K562 (cell line): ENCODE measurements at regions not wholly inside any gene's neighbourhood (a gene's known extent, or its start where the extent isn't known, plus 50 kb on each side); places are given as distances from the start of the nearest gene placed in this dataset.
"Not testable (repeated sequence)": the region's sequence is repeated elsewhere in the genome, so short reads cannot be mapped to it uniquely, and the experiment has no call there.

Experiments used
- ATAC-seq: fragments of 200-7000 bp; cut with Tn5 transposase; 3 replicates; pipeline ENCODE4 v1.9.1; 2020; ENCODE audit warnings: moderate library complexity
- BruUV-seq: library from RNA; stranded (reverse); fragments of 400-500 nt; replicated peaks from 2 replicates; lab custom pipeline; 2021; lab: Mats Ljungman, UMichigan
- CTCF ChIA-PET: fragments of 300-600 bp; formaldehyde crosslinking; extraction: SDS; loops from one replicate; lab custom pipeline; 2021; ENCODE audit warnings: low intra/inter-chr PET ratio; lab: Yijun Ruan, JAX
- POLR2A ChIA-PET: fragments of 300-600, 350-650 bp; sonication (Branson Sonifier 250); formaldehyde crosslinking; extraction: SDS; loops from one replicate; lab custom pipeline; 2021; ENCODE audit warnings: antibody characterized with exemption, inconsistent platforms; lab: Yijun Ruan, JAX
- DNase-seq, 4 experiments: peaks; one replicate each; pipeline versions ENCODE4 v3.0.0 to v3.0.0-alpha.2; 2011 to 2018; ENCODE audit warnings: low spot score in 3 of 4, mixed read lengths in 3 of 4; ENCODE audit errors: extremely low read depth in 1 of 4
- FAIRE-seq: peaks from 2 replicates; lab custom pipeline; 2011; peaks lifted over from hg19 to GRCh38; lab: Jason Lieb, UNC
- H2AFZ ChIP-seq: 2 replicates; pipeline ENCODE4 v1.6.0; 2011; ENCODE audit warnings: low read depth, low read length, control low read depth, inconsistent platforms
- H3K27ac ChIP-seq: fragments of 200-600 bp; 3 replicates; pipeline ENCODE4 v1.8.0; 2011; ENCODE audit warnings: low read depth, mild to moderate bottlenecking, control low read depth, inconsistent platforms, low read length, moderate library complexity, mixed read lengths; ENCODE audit errors: extremely low read depth
- H3K27me3 ChIP-seq, 2 experiments: fragments of 300-600 bp in 1 of 2; 2 replicates in 1 of 2; 3 replicates in 1 of 2; pipeline versions ENCODE4 v1.6.0 to v1.8.0; 2011; ENCODE audit warnings: inconsistent platforms in 2 of 2, low read length in 2 of 2, mild to moderate bottlenecking in 1 of 2, mixed read lengths in 1 of 2, moderate library complexity in 1 of 2; ENCODE audit not compliant: control insufficient read depth in 2 of 2, insufficient read depth in 2 of 2
- H3K36me3 ChIP-seq: fragments of 300-600 bp; 3 replicates; pipeline ENCODE4 v1.8.0; 2011; ENCODE audit warnings: mild to moderate bottlenecking, low read length, inconsistent platforms; ENCODE audit not compliant: control insufficient read depth, insufficient read depth
- H3K4me1 ChIP-seq, 2 experiments: fragments of 200-600 bp in 1 of 2; replicated peaks in 1 of 2; 2 replicates in 1 of 2; 3 replicates in 1 of 2; pipeline versions ENCODE4 v1.5.1 to v1.8.0; 2011; ENCODE audit warnings: inconsistent platforms in 2 of 2, low read length in 2 of 2, mild to moderate bottlenecking in 1 of 2, mixed read lengths in 1 of 2, moderate library complexity in 1 of 2; ENCODE audit not compliant: control insufficient read depth in 2 of 2, insufficient read depth in 2 of 2
- H3K4me2 ChIP-seq: 2 replicates; pipeline ENCODE4 v1.6.1; 2011; ENCODE audit warnings: low read length, control low read depth, inconsistent platforms, mixed read lengths; ENCODE audit not compliant: insufficient read depth
- H3K4me3 ChIP-seq: fragments of 200-600 bp; sonication (generic), shearing (Covaris generic); 2 replicates; pipeline ENCODE4 v1.5.1; 2016; ENCODE audit warnings: control low read depth, inconsistent platforms
- H3K79me2 ChIP-seq: fragments of 200-600 bp; 3 replicates; pipeline ENCODE4 v1.8.0; 2011; ENCODE audit warnings: low read length, inconsistent platforms; ENCODE audit not compliant: control insufficient read depth, insufficient read depth
- H3K9ac ChIP-seq, 2 experiments: 2 replicates each; pipeline versions ENCODE4 v1.6.0 to v1.6.1; 2011; ENCODE audit warnings: low read depth in 2 of 2, low read length in 2 of 2, control low read depth in 1 of 2, inconsistent platforms in 1 of 2, mild to moderate bottlenecking in 1 of 2, mixed read lengths in 1 of 2; ENCODE audit not compliant: insufficient read depth in 1 of 2
- H3K9me1 ChIP-seq: one replicate; pipeline ENCODE4 v1.6.0; 2011; ENCODE audit warnings: inconsistent platforms, mild to moderate bottlenecking, low read length, moderate library complexity; ENCODE audit not compliant: control insufficient read depth, insufficient read depth
- H3K9me3 ChIP-seq: replicated peaks from 2 replicates; pipeline ENCODE4 v1.5.1; 2011; ENCODE audit warnings: low read depth, low read length, inconsistent platforms; ENCODE audit not compliant: control insufficient read depth, insufficient read depth
- H4K20me1 ChIP-seq: replicated peaks from 2 replicates; pipeline ENCODE4 v1.6.1; 2011; ENCODE audit warnings: low read length, inconsistent platforms, mixed read lengths; ENCODE audit not compliant: control insufficient read depth, insufficient read depth
- WGBS: fragments of 100-300 bp; shearing (Covaris generic); methylation state at CpG from one replicate; pipeline ENCODE4 v1.1.6; 2016; ENCODE audit warnings: low coverage, mixed read lengths; ENCODE audit not compliant: insufficient coverage; ENCODE audit errors: missing lambda C conversion rate; 5-methylcytosine and 5-hydroxymethylcytosine counted together
- in situ Hi-C: fragments of 300-500 bp; cut with MboI; formaldehyde crosslinking; loops from 4 replicates; pipeline ENCODE4 v1.15.0; 2018; ENCODE audit warnings: inconsistent platforms, mixed read lengths
- intact Hi-C: fragments of 100-400 bp; cut with micrococcal nuclease; formaldehyde crosslinking; loops from 2 replicates; pipeline ENCODE4 v1.14.2; 2022

DNA sequence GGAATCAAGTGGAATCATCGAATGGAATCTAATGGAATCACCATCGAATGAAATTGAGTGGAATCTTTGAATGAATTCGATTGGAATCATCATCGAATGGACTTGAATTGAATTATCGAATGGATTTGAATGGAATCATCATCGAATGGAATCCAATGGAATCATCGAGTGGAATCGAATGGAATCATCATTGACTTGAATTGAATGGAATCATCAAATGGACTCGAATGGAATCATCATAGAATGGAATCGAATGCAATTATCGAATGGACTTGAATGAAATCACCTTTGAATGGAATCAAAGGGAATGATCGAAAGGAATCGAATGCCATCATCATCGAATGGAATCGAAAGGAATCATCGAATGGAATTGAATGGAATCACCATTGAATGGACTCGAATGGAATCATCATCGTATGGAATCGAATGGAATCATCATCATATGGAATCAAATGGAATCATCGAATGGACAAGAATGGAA is 231.6 kb downstream of the SHCBP1 start:
- H3K27ac ChIP-seq, H3K4me2 ChIP-seq, H3K4me1 ChIP-seq, H3K9me3 ChIP-seq, FAIRE-seq, H3K27me3 ChIP-seq, ATAC-seq, intact Hi-C loops, POLR2A ChIA-PET, in situ Hi-C loops, H3K9ac ChIP-seq, H2AFZ ChIP-seq, H3K79me2 ChIP-seq, H3K9me1 ChIP-seq, H4K20me1 ChIP-seq, CTCF ChIA-PET, H3K4me3 ChIP-seq, BruUV-seq, H3K36me3 ChIP-seq: not testable (repeated sequence)
- WGBS, result under 1% methylated on average over 20 of the region's 20 CpGs
- DNase-seq, result peak in 1 of 4 experiments; percentile 77

DNA sequence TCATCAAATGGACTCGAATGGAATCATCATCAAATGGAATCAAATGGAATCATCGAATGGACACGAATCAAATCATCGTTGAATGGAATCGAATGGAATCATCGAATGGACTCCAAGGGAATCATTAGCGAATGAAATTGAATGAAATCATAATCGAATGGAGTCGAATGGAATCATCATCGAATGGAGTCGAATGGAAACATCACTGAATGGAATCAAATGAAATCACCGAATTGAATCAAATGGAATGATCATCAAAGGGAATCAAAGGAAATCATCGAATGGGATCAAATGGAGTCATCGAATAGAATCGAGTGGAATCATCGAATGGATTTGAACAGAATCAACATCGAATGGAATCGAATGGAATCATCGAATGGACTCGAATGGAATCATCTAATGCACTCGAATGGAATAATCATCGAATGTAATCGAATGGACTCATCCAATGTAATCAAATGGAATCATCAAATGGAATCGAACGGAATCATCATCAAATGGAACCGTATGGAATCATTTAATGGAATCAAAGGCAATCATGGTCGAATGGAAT is 232.2 kb downstream of the SHCBP1 start:
- H4K20me1 ChIP-seq, CTCF ChIA-PET, H3K4me3 ChIP-seq, H3K36me3 ChIP-seq, H3K9me1 ChIP-seq, H3K79me2 ChIP-seq, H3K4me1 ChIP-seq, POLR2A ChIA-PET, H3K9ac ChIP-seq, ATAC-seq, BruUV-seq, H3K4me2 ChIP-seq, H3K27ac ChIP-seq, DNase-seq, H3K27me3 ChIP-seq, FAIRE-seq, intact Hi-C loops, H2AFZ ChIP-seq, H3K9me3 ChIP-seq, in situ Hi-C loops: not testable (repeated sequence)
- under 1% methylated on average over 27 of the region's 27 CpGs for WGBS

DNA sequence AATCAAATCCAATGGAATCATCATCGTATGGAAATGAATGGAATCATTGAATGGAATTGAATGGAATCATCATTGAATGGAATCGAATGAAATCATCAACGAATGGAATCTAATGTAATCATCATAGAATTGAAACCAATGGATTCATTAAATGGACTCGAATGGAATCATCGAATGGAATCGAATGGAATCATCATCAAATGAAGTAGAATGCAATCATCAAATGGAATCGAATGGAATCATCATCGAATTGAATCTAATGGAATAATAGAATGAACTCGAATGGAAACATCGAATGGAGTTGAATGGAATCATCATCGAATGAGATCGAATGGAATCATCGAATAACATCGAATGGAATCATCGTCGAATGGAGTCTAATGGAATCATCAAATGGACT is 232.8 kb downstream of the SHCBP1 start:
- H2AFZ ChIP-seq, in situ Hi-C loops, H3K4me3 ChIP-seq, H3K9me1 ChIP-seq, intact Hi-C loops, POLR2A ChIA-PET, H3K9me3 ChIP-seq, H3K9ac ChIP-seq, H3K79me2 ChIP-seq, H3K4me1 ChIP-seq, H3K27ac ChIP-seq, H3K27me3 ChIP-seq, H3K36me3 ChIP-seq, ATAC-seq, DNase-seq, FAIRE-seq, H4K20me1 ChIP-seq, CTCF ChIA-PET, BruUV-seq, H3K4me2 ChIP-seq: not testable (repeated sequence)
- WGBS, result under 1% methylated on average over 16 of the region's 16 CpGs

DNA sequence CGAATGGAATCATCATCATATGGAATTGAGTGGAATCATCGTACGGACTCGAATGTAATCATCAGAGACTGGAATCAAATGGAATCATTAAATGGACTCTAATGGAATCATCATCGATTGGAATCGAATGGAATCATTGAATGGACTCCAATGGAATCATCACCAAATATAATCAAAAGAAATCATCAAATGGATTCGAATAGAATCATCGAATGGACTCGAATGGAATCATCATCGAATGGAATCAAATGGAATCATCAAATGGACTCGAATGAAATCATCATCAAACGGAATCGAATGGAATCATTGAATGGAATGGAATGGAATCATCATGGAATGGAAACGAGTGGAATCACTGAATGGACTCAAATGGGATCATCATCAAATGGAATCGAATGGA is 233.5 kb downstream of the SHCBP1 start:
- H3K9me1 ChIP-seq, intact Hi-C loops, H3K4me1 ChIP-seq, H4K20me1 ChIP-seq, H2AFZ ChIP-seq, H3K9me3 ChIP-seq, H3K79me2 ChIP-seq, DNase-seq, POLR2A ChIA-PET, H3K36me3 ChIP-seq, H3K27me3 ChIP-seq, CTCF ChIA-PET, FAIRE-seq, H3K27ac ChIP-seq, H3K4me3 ChIP-seq, BruUV-seq, in situ Hi-C loops, H3K4me2 ChIP-seq, H3K9ac ChIP-seq, ATAC-seq: not testable (repeated sequence)
- under 1% methylated on average over 15 of the region's 15 CpGs for WGBS
